ENCODE measurements at regions not wholly inside any gene's neighbourhood (a gene's known extent, or its start where the extent isn't known, plus 50 kb on each side); places are given as distances from the start of the nearest gene placed in this dataset.

- Histone ChIP-seq H3K9ac (ENCODE audit: low read depth, low read length) (no peak overlapping the region), H3K4me3 (ENCODE audit: low read depth in 1 of 2, low read length in 2 of 2) (no peak overlapping the region), H2AFZ (ENCODE audit: low read depth, low read length) (no peak overlapping the region), H3K79me2 (ENCODE audit: insufficient read depth, low read length) (no peaks in the 10 kb centered on the region), H3K36me3 (ENCODE audit: insufficient read depth, low read length) (no peaks in the 10 kb centered on the region), H3K9me3 (ENCODE audit: insufficient read depth, low read length, severe bottlenecking) (no peaks in the 10 kb centered on the region), H3K4me2 (ENCODE audit: insufficient read depth, low read length) (no peak overlapping the region), H4K20me1 (ENCODE audit: insufficient read depth, low read length) (no peaks in the 10 kb centered on the region), H3K27ac (ENCODE audit: low read length) (no peak overlapping the region), H3K4me1 (ENCODE audit: insufficient read depth, low read length) (no peaks in the 10 kb centered on the region), H3K27me3 (ENCODE audit: insufficient read depth, low read length, poor library complexity) (no peaks in the 10 kb centered on the region)
- no peak for ATAC-seq (ENCODE audit: insufficient read depth, low read depth)
- DNase-seq: no peak
- no peak for TF ChIP-seq EZH2 (IDR thresholded peaks at IDR 0.05; ENCODE audit: borderline replicate concordance, low read depth, low read length, severe bottlenecking)
- TF ChIP-seq CTCF (IDR thresholded peaks at IDR 0.05; ENCODE audit: borderline replicate concordance, extremely low read depth, low read length, poor library complexity, severe bottlenecking): no peak
These were observed 458.5 kb upstream of the SALL3 start for GRCh38 chr18:78521136-78521535.

GRCh38 chr18:78521744-78522143, 457.9 kb upstream of the SALL3 start:
- DNase-seq (no peak), ATAC-seq (ENCODE audit: insufficient read depth, low read depth) (no peak)
- no peak for TF ChIP-seq CTCF (IDR thresholded peaks at IDR 0.05; ENCODE audit: borderline replicate concordance, extremely low read depth, low read length, poor library complexity, severe bottlenecking)
- TF ChIP-seq EZH2 (IDR thresholded peaks at IDR 0.05; ENCODE audit: borderline replicate concordance, low read depth, low read length, severe bottlenecking): no peak
- H3K27ac ChIP-seq (ENCODE audit: low read length): no peak overlapping the region
- no peak overlapping the region for H2AFZ ChIP-seq (ENCODE audit: low read depth, low read length)
- no peak overlapping the region for H3K4me3 ChIP-seq (ENCODE audit: low read depth in 1 of 2, low read length in 2 of 2)
- no peaks in the 10 kb centered on the region for H3K36me3 ChIP-seq (ENCODE audit: insufficient read depth, low read length)
- H4K20me1 ChIP-seq (ENCODE audit: insufficient read depth, low read length): no peaks in the 10 kb centered on the region
- no peaks in the 10 kb centered on the region for H3K9me3 ChIP-seq (ENCODE audit: insufficient read depth, low read length, severe bottlenecking)
- H3K27me3 ChIP-seq (ENCODE audit: insufficient read depth, low read length, poor library complexity): no peaks in the 10 kb centered on the region
- H3K9ac ChIP-seq (ENCODE audit: low read depth, low read length): no peak overlapping the region
- no peaks in the 10 kb centered on the region for H3K79me2 ChIP-seq (ENCODE audit: insufficient read depth, low read length)
- H3K4me2 ChIP-seq (ENCODE audit: insufficient read depth, low read length): no peak overlapping the region
- H3K4me1 ChIP-seq (ENCODE audit: insufficient read depth, low read length): no peaks in the 10 kb centered on the region

GRCh38 chr18:78522507-78522906, 457.1 kb upstream of the SALL3 start:
- ATAC-seq (ENCODE audit: insufficient read depth, low read depth): no peak
- no peaks in the 10 kb centered on the region for H3K27me3 ChIP-seq (ENCODE audit: insufficient read depth, low read length, poor library complexity)
- DNase-seq: no peak
- H4K20me1 ChIP-seq (ENCODE audit: insufficient read depth, low read length): no peaks in the 10 kb centered on the region
- no peak overlapping the region for H3K27ac ChIP-seq (ENCODE audit: low read length)
- no peaks in the 10 kb centered on the region for H3K36me3 ChIP-seq (ENCODE audit: insufficient read depth, low read length)
- TF ChIP-seq EZH2 (IDR thresholded peaks at IDR 0.05; ENCODE audit: borderline replicate concordance, low read depth, low read length, severe bottlenecking): no peak
- no peak for TF ChIP-seq CTCF (IDR thresholded peaks at IDR 0.05; ENCODE audit: borderline replicate concordance, extremely low read depth, low read length, poor library complexity, severe bottlenecking)
- H2AFZ ChIP-seq (ENCODE audit: low read depth, low read length): no peak overlapping the region
- no peaks in the 10 kb centered on the region for H3K9me3 ChIP-seq (ENCODE audit: insufficient read depth, low read length, severe bottlenecking)
- no peak overlapping the region for H3K4me3 ChIP-seq (ENCODE audit: low read depth in 1 of 2, low read length in 2 of 2)
- no peaks in the 10 kb centered on the region for H3K4me1 ChIP-seq (ENCODE audit: insufficient read depth, low read length)
- no peaks in the 10 kb centered on the region for H3K79me2 ChIP-seq (ENCODE audit: insufficient read depth, low read length)
- H3K4me2 ChIP-seq (ENCODE audit: insufficient read depth, low read length): no peak overlapping the region
- no peak overlapping the region for H3K9ac ChIP-seq (ENCODE audit: low read depth, low read length)

GRCh38 chr18:78523850-78524249, 455.8 kb upstream of the SALL3 start:
- no peaks in the 10 kb centered on the region for H3K9me3 ChIP-seq (ENCODE audit: insufficient read depth, low read length, severe bottlenecking)
- H3K27me3 ChIP-seq (ENCODE audit: insufficient read depth, low read length, poor library complexity): no peaks in the 10 kb centered on the region
- TF ChIP-seq EZH2 (IDR thresholded peaks at IDR 0.05; ENCODE audit: borderline replicate concordance, low read depth, low read length, severe bottlenecking) (no peak), CTCF (IDR thresholded peaks at IDR 0.05; ENCODE audit: borderline replicate concordance, extremely low read depth, low read length, poor library complexity, severe bottlenecking) (no peak)

More at GRCh38 chr18:78523850-78524249, 455.8 kb upstream of the SALL3 start:
- Histone ChIP-seq H3K4me2 (ENCODE audit: insufficient read depth, low read length) (no peak overlapping the region), H2AFZ (ENCODE audit: low read depth, low read length) (no peak overlapping the region), H3K4me1 (ENCODE audit: insufficient read depth, low read length) (no peaks in the 10 kb centered on the region), H3K9ac (ENCODE audit: low read depth, low read length) (no peak overlapping the region), H3K79me2 (ENCODE audit: insufficient read depth, low read length) (no peaks in the 10 kb centered on the region), H3K36me3 (ENCODE audit: insufficient read depth, low read length) (no peaks in the 10 kb centered on the region), H3K4me3 (ENCODE audit: low read depth in 1 of 2, low read length in 2 of 2) (no peak overlapping the region), H4K20me1 (ENCODE audit: insufficient read depth, low read length) (no peaks in the 10 kb centered on the region), H3K27ac (ENCODE audit: low read length) (no peak overlapping the region)
- ATAC-seq (ENCODE audit: insufficient read depth, low read depth) (no peak), DNase-seq (no peak)

Data from DND-41 (cell line).